ENCODE measurements at regions not wholly inside any gene's neighbourhood (a gene's known extent, or its start where the extent isn't known, plus 50 kb on each side); places are given as distances from the start of the nearest gene placed in this dataset.

GRCh38 chr10:47241256-47241655 lies 58.7 kb upstream of the GDF10 start:
- no peaks in the 10 kb centered on the region for H3K4me1 ChIP-seq
- WGBS, 2 donors: 50% methylated on average over 1 of the region's 2 CpGs; no CpG with 5 or more reads in 1 of the 2 donors
- H3K27ac ChIP-seq: no peak overlapping the region
- DNase-seq: no peak
- intact Hi-C loops (cut with DNase I): no loop called here
- H3K9me3 ChIP-seq: no peaks in the 10 kb centered on the region
- H3K36me3 ChIP-seq: no peaks in the 10 kb centered on the region
- no peak overlapping the region for H3K4me3 ChIP-seq
- TF ChIP-seq POLR2A (IDR thresholded peaks at IDR 0.05) (no peak), CTCF (IDR thresholded peaks at IDR 0.05) (no peak)
- peaks cover 0 to 4% (median 0%) of the 10 kb centered on the region in 4 donors for H3K27me3 ChIP-seq

- H3K27me3 ChIP-seq: peaks cover 0 to 9% (median 0%) of the 10 kb centered on the region in 4 donors
- H3K4me1 ChIP-seq: no peaks in the 10 kb centered on the region
- H3K4me3 ChIP-seq: no peak overlapping the region
- intact Hi-C loops (cut with DNase I): no loop called here
- no peaks in the 10 kb centered on the region for H3K36me3 ChIP-seq
- no peak for DNase-seq
- TF ChIP-seq CTCF (IDR thresholded peaks at IDR 0.05): no peak
- no peak for TF ChIP-seq POLR2A (IDR thresholded peaks at IDR 0.05)
- WGBS, 2 donors: 79 to 84% methylated on average over 7 to 8 of the region's 9 CpGs
- H3K9me3 ChIP-seq: no peaks in the 10 kb centered on the region
- H3K27ac ChIP-seq: no peak overlapping the region
These were observed 57.8 kb upstream of the GDF10 start for GRCh38 chr10:47241946-47242867.

DNA sequence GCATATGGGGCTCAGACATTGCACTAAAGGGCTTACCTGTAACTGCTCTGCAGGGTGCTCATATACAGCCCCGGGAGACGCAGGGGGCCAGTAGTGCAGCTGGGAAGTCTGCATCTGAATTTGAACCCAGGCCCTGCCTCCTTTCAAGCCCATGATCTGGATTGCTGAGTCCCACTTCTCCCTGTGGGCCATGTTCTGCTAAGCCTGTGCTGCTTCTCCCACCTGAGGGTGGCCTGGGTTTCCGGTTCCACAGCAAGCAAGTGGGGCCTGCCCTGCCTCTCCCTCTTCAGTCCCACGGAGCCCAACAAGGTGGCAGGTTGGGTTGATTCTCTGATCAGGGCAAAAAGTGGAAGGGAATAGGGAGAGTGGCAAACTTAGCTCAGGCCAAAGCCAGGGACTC lies 56.6 kb upstream of the GDF10 start:
- no peaks in the 10 kb centered on the region for H3K36me3 ChIP-seq
- intact Hi-C loops (cut with DNase I): no loop called here
- no peak for TF ChIP-seq CTCF (IDR thresholded peaks at IDR 0.05)
- TF ChIP-seq POLR2A (IDR thresholded peaks at IDR 0.05): no peak
- peaks cover 0 to 9% (median 0%) of the 10 kb centered on the region in 4 donors for H3K27me3 ChIP-seq
- H3K9me3 ChIP-seq: no peaks in the 10 kb centered on the region
- H3K4me1 ChIP-seq: no peaks in the 10 kb centered on the region
- H3K27ac ChIP-seq: no peak overlapping the region
- H3K4me3 ChIP-seq: no peak overlapping the region
- DNase-seq: no peak
- WGBS, 2 donors: 94% methylated on average over 4 of the region's 4 CpGs; no CpG with 5 or more reads in 1 of the 2 donors

GRCh38 chr10:47243791-47244190 lies 56.2 kb upstream of the GDF10 start:
- no peaks in the 10 kb centered on the region for H3K36me3 ChIP-seq
- H3K4me3 ChIP-seq: no peak overlapping the region
- TF ChIP-seq CTCF (IDR thresholded peaks at IDR 0.05) (no peak), POLR2A (IDR thresholded peaks at IDR 0.05) (no peak)
- no peaks in the 10 kb centered on the region for H3K4me1 ChIP-seq
- intact Hi-C loops (cut with DNase I): no loop called here
- DNase-seq: no peak
- H3K27ac ChIP-seq: no peak overlapping the region
- no peaks in the 10 kb centered on the region for H3K9me3 ChIP-seq
- 63% methylated on average over 3 of the region's 4 CpGs; no CpG with 5 or more reads in 1 of the 2 donors for WGBS, 2 donors
- H3K27me3 ChIP-seq: peaks cover 0 to 12% (median 0%) of the 10 kb centered on the region in 4 donors
